ENCODE measurements at regions not wholly inside any gene's neighbourhood (a gene's known extent, or its start where the extent isn't known, plus 50 kb on each side); places are given as distances from the start of the nearest gene placed in this dataset.

GRCh38 chr17:14481664-14482063 is 180.8 kb downstream of the HS3ST3B1 start:
- no peak for DNase-seq (ENCODE audit: low spot score)
- intact Hi-C loops (cut with DNase I), result no loop called here

GRCh38 chr17:14474591-14474990 is 173.7 kb downstream of the HS3ST3B1 start:
- no peak for DNase-seq (ENCODE audit: low spot score)
- intact Hi-C loops (cut with DNase I), result no loop called here

GRCh38 chr17:14471052-14471451 is 170.2 kb downstream of the HS3ST3B1 start:
- intact Hi-C loops (cut with DNase I), result no loop called here

GRCh38 chr17:14470417-14470816 is 169.5 kb downstream of the HS3ST3B1 start:
- intact Hi-C loops (cut with DNase I), result no loop called here

More at GRCh38 chr17:14471052-14471451, 170.2 kb downstream of the HS3ST3B1 start:
- no peak for DNase-seq (ENCODE audit: low spot score)

GRCh38 chr17:14469971-14470370 is 169.1 kb downstream of the HS3ST3B1 start:
- intact Hi-C loops (cut with DNase I), result no loop called here
- no peak for DNase-seq (ENCODE audit: low spot score)

More at GRCh38 chr17:14470417-14470816, 169.5 kb downstream of the HS3ST3B1 start:
- DNase-seq (ENCODE audit: low spot score), result no peak

GRCh38 chr17:14468858-14469257 is 168.0 kb downstream of the HS3ST3B1 start:
- intact Hi-C loops (cut with DNase I), result no loop called here
- no peak for DNase-seq (ENCODE audit: low spot score)

GRCh38 chr17:14461227-14461548 is 160.3 kb downstream of the HS3ST3B1 start:
- intact Hi-C loops (cut with DNase I), result no loop called here
- no peak for DNase-seq (ENCODE audit: low spot score)

- DNase-seq (ENCODE audit: low spot score), result no peak
- intact Hi-C loops (cut with DNase I), result no loop called here
Observed at GRCh38 chr17:14460516-14461226, 159.8 kb downstream of the HS3ST3B1 start.

GRCh38 chr17:14459955-14460354 is 159.1 kb downstream of the HS3ST3B1 start:
- DNase-seq (ENCODE audit: low spot score), result no peak
- intact Hi-C loops (cut with DNase I), result no loop called here

- DNase-seq (ENCODE audit: low spot score), result no peak
Observed at GRCh38 chr17:14458724-14459123, 157.8 kb downstream of the HS3ST3B1 start.

GRCh38 chr17:14454746-14455145 is 153.9 kb downstream of the HS3ST3B1 start:
- no peak for DNase-seq (ENCODE audit: low spot score)
- intact Hi-C loops (cut with DNase I), result no loop called here

More at GRCh38 chr17:14458724-14459123, 157.8 kb downstream of the HS3ST3B1 start:
- intact Hi-C loops (cut with DNase I), result no loop called here

- DNase-seq (ENCODE audit: low spot score), result no peak
- intact Hi-C loops (cut with DNase I), result no loop called here
Observed at GRCh38 chr17:14452856-14453255, 152.0 kb downstream of the HS3ST3B1 start.

GRCh38 chr17:14451729-14452191 is 150.9 kb downstream of the HS3ST3B1 start:
- no peak for DNase-seq (ENCODE audit: low spot score)
- intact Hi-C loops (cut with DNase I), result no loop called here

- no peak for DNase-seq (ENCODE audit: low spot score)
- intact Hi-C loops (cut with DNase I), result no loop called here
Observed at GRCh38 chr17:14448818-14449217, 147.9 kb downstream of the HS3ST3B1 start.

GRCh38 chr17:14446825-14447224 is 145.9 kb downstream of the HS3ST3B1 start:
- intact Hi-C loops (cut with DNase I), result no loop called here
- no peak for DNase-seq (ENCODE audit: low spot score)

- intact Hi-C loops (cut with DNase I), result no loop called here
- DNase-seq (ENCODE audit: low spot score), result no peak
Observed at GRCh38 chr17:14444915-14445314, 144.0 kb downstream of the HS3ST3B1 start.

GRCh38 chr17:14442798-14443528 is 142.1 kb downstream of the HS3ST3B1 start:
- no peak for DNase-seq (ENCODE audit: low spot score)
- intact Hi-C loops (cut with DNase I), result no loop called here

- intact Hi-C loops (cut with DNase I), result no loop called here
- no peak for DNase-seq (ENCODE audit: low spot score)
Observed at GRCh38 chr17:14437176-14437575, 136.3 kb downstream of the HS3ST3B1 start.

- DNase-seq (ENCODE audit: low spot score), result no peak
- intact Hi-C loops (cut with DNase I), result no loop called here
Observed at GRCh38 chr17:14436266-14436665, 135.4 kb downstream of the HS3ST3B1 start.

GRCh38 chr17:14434506-14434905 is 133.6 kb downstream of the HS3ST3B1 start:
- DNase-seq (ENCODE audit: low spot score), result no peak
- intact Hi-C loops (cut with DNase I), result no loop called here

GRCh38 chr17:14432079-14432478 is 131.2 kb downstream of the HS3ST3B1 start:
- intact Hi-C loops (cut with DNase I), result no loop called here
- DNase-seq (ENCODE audit: low spot score), result no peak

Measured in cardiac septum (tissue), 1 donor.